HG02840 (cell line): ENCODE measurements at regions not wholly inside any gene's neighbourhood (a gene's known extent, or its start where the extent isn't known, plus 50 kb on each side); places are given as distances from the start of the nearest gene placed in this dataset.

Source experiments
- ATAC-seq: cut with Tn5 transposase; IDR thresholded peaks from one replicate; pipeline ENCODE4 v1.9.1; 2021; ENCODE audit warnings: mild to moderate bottlenecking, moderate library complexity, moderate number of reproducible peaks; ENCODE audit not compliant: unreplicated experiment, low FRiP score

GRCh38 chr10:110430340-110431273, 67.1 kb upstream of the DUSP5 start:
- no peak for ATAC-seq

- no peak for ATAC-seq
These were observed 66.0 kb upstream of the DUSP5 start for GRCh38 chr10:110431659-110432058.

- no peak for ATAC-seq
These were observed 65.6 kb upstream of the DUSP5 start for GRCh38 chr10:110432084-110432483.

- ATAC-seq, result no peak
These were observed 64.7 kb upstream of the DUSP5 start for GRCh38 chr10:110432814-110433565.

- no peak for ATAC-seq
These were observed 64.0 kb upstream of the DUSP5 start for GRCh38 chr10:110433740-110434139.

GRCh38 chr10:110434489-110435096, 63.1 kb upstream of the DUSP5 start:
- ATAC-seq, result no peak

- ATAC-seq, result no peak
These were observed 61.0 kb upstream of the DUSP5 start for GRCh38 chr10:110436554-110437350.

GRCh38 chr10:110437351-110437605, 60.4 kb upstream of the DUSP5 start:
- no peak for ATAC-seq

GRCh38 chr10:110437761-110438341, 59.9 kb upstream of the DUSP5 start:
- ATAC-seq, result no peak

GRCh38 chr10:110442746-110443145, 55.0 kb upstream of the DUSP5 start:
- no peak for ATAC-seq

GRCh38 chr10:110443239-110444003, 54.3 kb upstream of the DUSP5 start:
- ATAC-seq, result no peak

GRCh38 chr10:110444004-110444337, 53.7 kb upstream of the DUSP5 start:
- ATAC-seq, result no peak

GRCh38 chr10:110445871-110446270, 51.8 kb upstream of the DUSP5 start:
- ATAC-seq, result no peak

GRCh38 chr10:110446277-110446676, 51.4 kb upstream of the DUSP5 start:
- ATAC-seq, result no peak

- no peak for ATAC-seq
These were observed 50.6 kb upstream of the DUSP5 start for GRCh38 chr10:110446954-110447608.

GRCh38 chr10:110447886-110448285, 49.8 kb upstream of the DUSP5 start:
- no peak for ATAC-seq
